Smooth muscle cell (in vitro differentiated cells): ENCODE measurements at regions not wholly inside any gene's neighbourhood (a gene's known extent, or its start where the extent isn't known, plus 50 kb on each side); places are given as distances from the start of the nearest gene placed in this dataset.

Experiments used
- DNase-seq: peaks from one replicate; lab custom pipeline; 2025; ENCODE audit not compliant: unreplicated experiment; lab: John Stamatoyannopoulos, UW
- H2AFZ ChIP-seq: fragments of 200-600 bp; sonication (generic); 2 replicates; pipeline ENCODE4 v1.6.0; 2016; ENCODE audit warnings: antibody characterized with exemption, low read depth, mild to moderate bottlenecking
- H3F3A ChIP-seq: fragments of 200-600 bp; sonication (generic); 2 replicates; pipeline ENCODE4 v1.6.0; 2017; ENCODE audit warnings: antibody characterized with exemption, low read depth
- H3K27ac ChIP-seq: fragments of 200-600 bp; sonication (generic); 2 replicates; pipeline ENCODE4 v1.5.1; 2016; ENCODE audit warnings: low read depth, mild to moderate bottlenecking
- H3K27me3 ChIP-seq: fragments of 200-600 bp; sonication (generic); 2 replicates; pipeline ENCODE4 v1.6.1; 2016; ENCODE audit warnings: low read depth, mild to moderate bottlenecking
- H3K36me3 ChIP-seq: fragments of 200-600 bp; sonication (generic); 2 replicates; pipeline ENCODE4 v1.5.1; 2016; ENCODE audit warnings: low read depth
- H3K4me1 ChIP-seq: fragments of 200-600 bp; sonication (generic); 2 replicates; pipeline ENCODE4 v1.5.1; 2016; ENCODE audit warnings: low read depth
- H3K4me2 ChIP-seq: fragments of 200-600 bp; sonication (generic); 2 replicates; pipeline ENCODE4 v1.6.0; 2016; ENCODE audit warnings: mild to moderate bottlenecking
- H3K4me3 ChIP-seq: fragments of 200-600 bp; sonication (generic); 2 replicates; pipeline ENCODE4 v1.5.1; 2016; ENCODE audit warnings: mild to moderate bottlenecking
- H3K79me2 ChIP-seq: fragments of 200-600 bp; sonication (generic); 2 replicates; pipeline ENCODE4 v1.6.0; 2016; ENCODE audit warnings: low read depth, mild to moderate bottlenecking
- H3K9ac ChIP-seq: fragments of 200-600 bp; sonication (generic); 2 replicates; pipeline ENCODE4 v1.6.0; 2016; ENCODE audit warnings: low read depth
- H3K9me3 ChIP-seq: fragments of 200-600 bp; sonication (generic); replicated peaks from 2 replicates; pipeline ENCODE4 v1.5.1; 2016; ENCODE audit warnings: low read depth
- H4K20me1 ChIP-seq: fragments of 200-600 bp; sonication (generic); 2 replicates; pipeline ENCODE4 v1.6.0; 2016; ENCODE audit warnings: low read depth
- WGBS: methylation state at CpG from one replicate; pipeline ENCODE4 v1.1.7; 2016; ENCODE audit warnings: low lambda C conversion rate; 5-methylcytosine and 5-hydroxymethylcytosine counted together
- TF ChIP-seq, protein P1 (sequence below): fragments of 200-600 bp; sonication (generic); IDR thresholded peaks from 2 replicates; pipeline ENCODE4 v1.5.1; 2017; ENCODE audit warnings: borderline replicate concordance, mild to moderate bottlenecking, antibody characterized with exemption; ENCODE audit not compliant: insufficient read depth, poor library complexity, severe bottlenecking

DNA sequence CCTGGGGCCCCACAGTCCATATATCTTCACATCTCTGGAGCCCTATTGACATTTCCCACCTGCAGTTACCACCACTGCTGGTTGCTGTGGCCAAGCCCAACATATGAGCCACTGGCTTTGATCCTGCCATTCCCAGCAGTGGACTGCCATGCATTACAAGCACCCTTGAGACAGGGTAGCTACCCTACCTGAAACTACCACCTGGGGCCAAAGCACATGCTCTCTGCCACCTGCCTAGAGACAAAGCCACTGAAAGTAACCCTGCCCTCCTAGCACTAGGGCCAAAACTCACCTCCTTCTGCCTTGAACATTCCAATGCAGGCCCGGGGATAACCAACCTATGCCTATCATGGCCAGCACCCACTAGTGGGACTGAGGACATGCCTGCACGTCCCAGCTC is 255.5 kb upstream of the KHDRBS2 start:
- Histone ChIP-seq H3K27me3 (no peaks in the 10 kb centered on the region), H3K4me3 (no peak overlapping the region), H3K4me1 (no peaks in the 10 kb centered on the region), H3K9me3 (no peaks in the 10 kb centered on the region), H4K20me1 (no peaks in the 10 kb centered on the region), H3K4me2 (no peak overlapping the region), H3K9ac (no peak overlapping the region), H3F3A (no peaks in the 10 kb centered on the region), H3K27ac (no peak overlapping the region), H3K79me2 (no peaks in the 10 kb centered on the region), H2AFZ (no peak overlapping the region), H3K36me3 (no peaks in the 10 kb centered on the region)
- no peak for DNase-seq
- 91% methylated on average over 2 of the region's 2 CpGs for WGBS
- TF ChIP-seq, protein P1, sequence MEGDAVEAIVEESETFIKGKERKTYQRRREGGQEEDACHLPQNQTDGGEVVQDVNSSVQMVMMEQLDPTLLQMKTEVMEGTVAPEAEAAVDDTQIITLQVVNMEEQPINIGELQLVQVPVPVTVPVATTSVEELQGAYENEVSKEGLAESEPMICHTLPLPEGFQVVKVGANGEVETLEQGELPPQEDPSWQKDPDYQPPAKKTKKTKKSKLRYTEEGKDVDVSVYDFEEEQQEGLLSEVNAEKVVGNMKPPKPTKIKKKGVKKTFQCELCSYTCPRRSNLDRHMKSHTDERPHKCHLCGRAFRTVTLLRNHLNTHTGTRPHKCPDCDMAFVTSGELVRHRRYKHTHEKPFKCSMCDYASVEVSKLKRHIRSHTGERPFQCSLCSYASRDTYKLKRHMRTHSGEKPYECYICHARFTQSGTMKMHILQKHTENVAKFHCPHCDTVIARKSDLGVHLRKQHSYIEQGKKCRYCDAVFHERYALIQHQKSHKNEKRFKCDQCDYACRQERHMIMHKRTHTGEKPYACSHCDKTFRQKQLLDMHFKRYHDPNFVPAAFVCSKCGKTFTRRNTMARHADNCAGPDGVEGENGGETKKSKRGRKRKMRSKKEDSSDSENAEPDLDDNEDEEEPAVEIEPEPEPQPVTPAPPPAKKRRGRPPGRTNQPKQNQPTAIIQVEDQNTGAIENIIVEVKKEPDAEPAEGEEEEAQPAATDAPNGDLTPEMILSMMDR = no peak

DNA sequence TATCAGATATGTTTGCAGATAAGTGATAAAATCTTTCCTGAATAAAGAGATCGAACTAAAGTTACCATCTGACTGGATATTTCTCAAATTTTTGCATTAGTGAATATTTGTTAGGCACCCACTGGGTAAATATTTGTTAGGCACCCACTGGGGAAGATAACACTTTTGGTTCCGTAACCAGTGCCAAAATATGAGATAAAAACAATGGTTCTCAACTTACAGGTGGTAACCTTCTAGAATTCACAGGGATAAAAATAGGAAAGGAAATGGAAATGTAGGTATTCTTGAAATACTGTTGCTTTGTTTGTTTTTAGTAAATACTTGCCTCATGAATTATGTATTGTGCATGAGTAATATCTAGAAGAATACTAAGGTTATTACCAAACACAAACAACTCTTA is 245.0 kb upstream of the KHDRBS2 start:
- H2AFZ ChIP-seq = no peak overlapping the region
- no peaks in the 10 kb centered on the region for H3K27me3 ChIP-seq
- H3K9ac ChIP-seq = no peak overlapping the region
- H3F3A ChIP-seq = no peaks in the 10 kb centered on the region
- no peaks in the 10 kb centered on the region for H3K79me2 ChIP-seq
- no peaks in the 10 kb centered on the region for H3K9me3 ChIP-seq
- no peaks in the 10 kb centered on the region for H4K20me1 ChIP-seq
- no peak overlapping the region for H3K4me2 ChIP-seq
- no peak overlapping the region for H3K27ac ChIP-seq
- DNase-seq = no peak
- no peaks in the 10 kb centered on the region for H3K4me1 ChIP-seq
- 69% methylated on average over 2 of the region's 2 CpGs for WGBS
- H3K36me3 ChIP-seq = no peaks in the 10 kb centered on the region
- H3K4me3 ChIP-seq = no peak overlapping the region
- TF ChIP-seq, protein P1 = no peak

DNA sequence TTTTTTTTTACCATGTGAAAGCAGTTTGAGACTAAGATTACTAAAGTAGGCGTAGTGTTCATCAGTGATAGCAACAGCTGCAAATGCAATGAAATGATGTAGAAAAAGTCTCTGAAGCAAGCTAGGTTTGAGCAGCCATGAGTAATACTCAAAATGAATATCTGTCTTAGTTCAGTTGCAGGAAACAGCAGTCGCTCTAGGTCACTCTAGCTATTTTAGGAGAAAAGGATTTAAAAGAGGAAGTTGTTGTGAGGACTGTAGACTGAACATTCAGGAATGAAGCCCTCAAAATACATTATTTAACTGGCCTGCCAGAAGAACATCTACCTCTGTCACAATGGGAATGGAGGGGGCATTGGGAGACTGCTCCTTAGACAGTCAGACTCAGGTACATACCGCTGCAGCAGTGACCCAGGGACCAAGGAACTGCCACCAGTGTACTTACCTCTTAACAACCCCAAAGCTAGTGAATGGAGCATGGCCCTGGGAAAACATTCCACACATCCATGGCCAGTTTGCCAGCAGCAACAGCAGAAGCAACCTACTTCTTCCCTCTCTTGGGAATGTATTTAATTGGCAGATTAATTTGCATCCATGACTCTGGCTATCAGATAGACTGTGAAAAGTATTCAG is 243.0 kb upstream of the KHDRBS2 start:
- Histone ChIP-seq H2AFZ (no peak overlapping the region), H3K4me3 (no peak overlapping the region), H3K4me1 (no peaks in the 10 kb centered on the region), H4K20me1 (no peaks in the 10 kb centered on the region), H3K79me2 (no peaks in the 10 kb centered on the region), H3K36me3 (no peaks in the 10 kb centered on the region), H3K9ac (no peak overlapping the region), H3F3A (no peaks in the 10 kb centered on the region), H3K27ac (no peak overlapping the region), H3K9me3 (no peaks in the 10 kb centered on the region), H3K27me3 (no peaks in the 10 kb centered on the region), H3K4me2 (no peak overlapping the region)
- TF ChIP-seq, protein P1 = no peak
- 85% methylated on average over 3 of the region's 3 CpGs for WGBS
- DNase-seq = no peak

DNA sequence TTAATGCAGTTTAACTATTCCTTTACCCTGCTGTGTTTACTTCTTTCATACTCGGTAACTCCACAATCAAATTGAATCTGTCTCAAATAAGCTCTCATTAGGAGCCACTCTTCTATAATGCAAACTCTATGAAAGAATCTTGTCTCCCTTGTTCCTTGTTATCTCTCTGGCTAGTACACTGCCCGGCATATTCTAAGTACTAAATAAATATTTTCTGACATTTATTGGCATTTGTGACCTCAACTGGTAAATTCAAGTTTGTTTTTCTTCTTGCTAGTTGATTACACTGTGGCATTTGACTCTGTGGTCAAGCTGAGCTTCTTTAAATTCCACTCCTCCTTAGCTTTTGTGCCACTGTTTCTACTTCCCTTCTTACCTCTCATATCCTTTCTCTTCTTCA is 237.6 kb upstream of the KHDRBS2 start:
- DNase-seq = no peak
- Histone ChIP-seq H3K4me2 (no peak overlapping the region), H3K27ac (no peak overlapping the region), H3F3A (no peaks in the 10 kb centered on the region), H2AFZ (peak overlapping the region; percentile 51), H3K4me1 (no peaks in the 10 kb centered on the region), H3K27me3 (no peaks in the 10 kb centered on the region), H3K36me3 (no peaks in the 10 kb centered on the region), H3K79me2 (no peaks in the 10 kb centered on the region), H3K4me3 (no peak overlapping the region), H4K20me1 (no peaks in the 10 kb centered on the region), H3K9me3 (no peaks in the 10 kb centered on the region), H3K9ac (no peak overlapping the region)
- TF ChIP-seq, protein P1 = no peak
- WGBS = 12% methylated on average over 2 of the region's 2 CpGs
